Tibial nerve (tissue), 4 donors: ENCODE measurements at regions not wholly inside any gene's neighbourhood (a gene's known extent, or its start where the extent isn't known, plus 50 kb on each side); places are given as distances from the start of the nearest gene placed in this dataset.

ENCODE experiments used
- DNase-seq, 2 donors: peaks; one replicate each; pipeline ENCODE4 v3.0.0-alpha.2; 2019; ENCODE audit warnings: low spot score in 2 of 2
- H3K27ac ChIP-seq, 4 donors: fragments of 200-600 bp; sonication (generic) in 3 of 4; one replicate each; pipeline ENCODE4 v1.5.1; 2017 to 2019; ENCODE audit warnings: mild to moderate bottlenecking in 1 of 4
- H3K27me3 ChIP-seq, 2 donors: fragments of 200-600 bp; sonication (generic) in 1 of 2; one replicate each; pipeline versions ENCODE4 v1.5.1 to v1.6.0; 2017 to 2019
- H3K36me3 ChIP-seq, 3 donors: fragments of 200-600 bp; sonication (generic); one replicate each; pipeline ENCODE4 v1.5.1; 2018 to 2019
- H3K4me1 ChIP-seq, 4 donors: fragments of 200-600 bp; sonication (generic) in 3 of 4; one replicate each; pipeline ENCODE4 v1.5.1; 2017 to 2019
- H3K4me3 ChIP-seq, 4 donors: fragments of 200-600 bp; sonication (generic) in 3 of 4; one replicate each; pipeline ENCODE4 v1.5.1; 2017 to 2019; ENCODE audit warnings: mild to moderate bottlenecking in 1 of 4, moderate library complexity in 1 of 4
- H3K9me3 ChIP-seq, 4 donors: fragments of 200-600 bp; sonication (generic) in 3 of 4; one replicate each; pipeline ENCODE4 v1.5.1; 2017 to 2019
- CTCF ChIP-seq, 5 experiments: fragments of 200-600 bp in 3 of 5; fragments of 450-650 bp in 2 of 5; sonication (generic) in 3 of 5; IDR thresholded peaks; one replicate each; pipeline ENCODE4 v1.5.1; 2016 to 2019; ENCODE audit warnings: antibody characterized with exemption in 5 of 5, mild to moderate bottlenecking in 3 of 5, moderate library complexity in 2 of 5
- EP300 ChIP-seq, 2 donors: sonication (generic); formaldehyde crosslinking; IDR thresholded peaks; one replicate each; pipeline ENCODE4 v1.6.1; 2017; ENCODE audit warnings: antibody characterized with exemption in 2 of 2, mild to moderate bottlenecking in 1 of 2
- POLR2A ChIP-seq, 2 donors: fragments of 450-650 bp; IDR thresholded peaks; one replicate each; pipeline ENCODE4 v1.6.1; 2017; ENCODE audit warnings: antibody characterized with exemption in 2 of 2, mild to moderate bottlenecking in 2 of 2, moderate library complexity in 2 of 2
- WGBS, 2 donors: methylation state at CpG; one replicate each; pipeline ENCODE4 v1.1.5; 2018; 5-methylcytosine and 5-hydroxymethylcytosine counted together

GRCh38 chr14:29462321-29462720, 465.3 kb downstream of the PRKD1 start:
- no peak for TF ChIP-seq EP300 (IDR thresholded peaks at IDR 0.05)
- TF ChIP-seq POLR2A (IDR thresholded peaks at IDR 0.05), result no peak
- no peak for TF ChIP-seq CTCF (IDR thresholded peaks at IDR 0.05)
- no peak for DNase-seq
- no peaks in the 10 kb centered on the region for H3K9me3 ChIP-seq
- 45 to 59% methylated on average over 1 of the region's 1 CpG for WGBS, 2 donors
- no peak overlapping the region for H3K4me3 ChIP-seq
- H3K4me1 ChIP-seq, result no peaks in the 10 kb centered on the region
- no peaks in the 10 kb centered on the region for H3K36me3 ChIP-seq
- no peak overlapping the region for H3K27ac ChIP-seq
- H3K27me3 ChIP-seq, result no peaks in the 10 kb centered on the region

- 90% methylated on average over 2 of the region's 2 CpGs for WGBS, 2 donors
- Histone ChIP-seq H3K27me3 (no peaks in the 10 kb centered on the region), H3K27ac (no peak overlapping the region), H3K4me1 (no peaks in the 10 kb centered on the region), H3K36me3 (no peaks in the 10 kb centered on the region), H3K9me3 (no peaks in the 10 kb centered on the region), H3K4me3 (no peak overlapping the region)
- TF ChIP-seq POLR2A (IDR thresholded peaks at IDR 0.05), result no peak
- no peak for TF ChIP-seq EP300 (IDR thresholded peaks at IDR 0.05)
- no peak for TF ChIP-seq CTCF (IDR thresholded peaks at IDR 0.05)
- DNase-seq, result no peak
Measured at GRCh38 chr14:29462772-29463171, 464.9 kb downstream of the PRKD1 start.

GRCh38 chr14:29463727-29464395, 463.8 kb downstream of the PRKD1 start:
- TF ChIP-seq EP300 (IDR thresholded peaks at IDR 0.05), result no peak
- no peak for TF ChIP-seq POLR2A (IDR thresholded peaks at IDR 0.05)
- TF ChIP-seq CTCF (IDR thresholded peaks at IDR 0.05), result no peak
- Histone ChIP-seq H3K36me3 (no peaks in the 10 kb centered on the region), H3K4me1 (no peaks in the 10 kb centered on the region), H3K9me3 (no peaks in the 10 kb centered on the region), H3K4me3 (no peak overlapping the region), H3K27me3 (no peaks in the 10 kb centered on the region), H3K27ac (no peak overlapping the region)
- WGBS, 2 donors, result 40 to 49% methylated on average over 6 of the region's 6 CpGs
- DNase-seq, result no peak

GRCh38 chr14:29465095-29465494, 462.6 kb downstream of the PRKD1 start:
- TF ChIP-seq POLR2A (IDR thresholded peaks at IDR 0.05) (no peak), EP300 (IDR thresholded peaks at IDR 0.05) (no peak), CTCF (IDR thresholded peaks at IDR 0.05) (no peak)
- no peak overlapping the region for H3K27ac ChIP-seq
- no peak overlapping the region for H3K4me3 ChIP-seq
- 44 to 59% methylated on average over 2 of the region's 2 CpGs for WGBS, 2 donors
- H3K36me3 ChIP-seq, result no peaks in the 10 kb centered on the region
- H3K27me3 ChIP-seq, result no peaks in the 10 kb centered on the region
- DNase-seq, result no peak
- no peaks in the 10 kb centered on the region for H3K4me1 ChIP-seq
- no peaks in the 10 kb centered on the region for H3K9me3 ChIP-seq

- H3K9me3 ChIP-seq, result peaks cover 0 to 19% (median 2%) of the 10 kb centered on the region in 4 donors
- no peaks in the 10 kb centered on the region for H3K27me3 ChIP-seq
- no peaks in the 10 kb centered on the region for H3K4me1 ChIP-seq
- TF ChIP-seq CTCF (IDR thresholded peaks at IDR 0.05) (no peak), EP300 (IDR thresholded peaks at IDR 0.05) (no peak), POLR2A (IDR thresholded peaks at IDR 0.05) (no peak)
- H3K4me3 ChIP-seq, result no peak overlapping the region
- no peak for DNase-seq
- H3K27ac ChIP-seq, result no peak overlapping the region
- no peaks in the 10 kb centered on the region for H3K36me3 ChIP-seq
Measured at GRCh38 chr14:29475641-29476040, 452.0 kb downstream of the PRKD1 start.
